Fibroblast of the aortic adventitia (primary cell): ENCODE measurements at regions not wholly inside any gene's neighbourhood (a gene's known extent, or its start where the extent isn't known, plus 50 kb on each side); places are given as distances from the start of the nearest gene placed in this dataset.

Experiments used
- DNase-seq: peaks from one replicate; pipeline ENCODE4 v3.0.0-alpha.2; 2010; ENCODE audit warnings: low read depth
- H3K4me3 ChIP-seq: 2 replicates; pipeline ENCODE4 v1.5.1; 2011; ENCODE audit warnings: low read depth, mild to moderate bottlenecking, control low read depth, low read length, moderate library complexity
- TF ChIP-seq, protein P1 (sequence below): IDR thresholded peaks from 2 replicates; pipeline ENCODE4 v1.5.1; 2011; ENCODE audit warnings: mild to moderate bottlenecking, low read length, control low read depth, inconsistent platforms; ENCODE audit not compliant: insufficient read depth

DNA sequence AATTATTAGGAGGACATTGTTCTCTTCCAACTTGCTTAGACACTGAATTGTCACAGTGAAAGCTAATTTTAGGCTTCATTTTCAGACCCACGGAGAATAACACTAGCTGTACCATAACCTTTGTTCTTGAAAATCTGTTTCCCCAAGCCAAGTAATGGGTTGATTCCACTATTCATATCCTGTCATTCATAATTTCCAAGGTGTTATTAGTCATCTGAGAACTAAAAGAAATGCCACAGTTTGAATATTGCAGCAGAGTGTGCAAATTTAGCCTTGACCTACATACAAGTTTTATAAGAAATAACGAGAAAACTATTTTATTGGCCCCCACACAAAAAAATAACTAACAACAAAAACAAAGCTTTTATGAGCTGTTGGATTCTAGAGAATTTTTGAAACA, 148.5 kb upstream of the TYRP1 start:
- DNase-seq: no peak
- TF ChIP-seq, protein P1, sequence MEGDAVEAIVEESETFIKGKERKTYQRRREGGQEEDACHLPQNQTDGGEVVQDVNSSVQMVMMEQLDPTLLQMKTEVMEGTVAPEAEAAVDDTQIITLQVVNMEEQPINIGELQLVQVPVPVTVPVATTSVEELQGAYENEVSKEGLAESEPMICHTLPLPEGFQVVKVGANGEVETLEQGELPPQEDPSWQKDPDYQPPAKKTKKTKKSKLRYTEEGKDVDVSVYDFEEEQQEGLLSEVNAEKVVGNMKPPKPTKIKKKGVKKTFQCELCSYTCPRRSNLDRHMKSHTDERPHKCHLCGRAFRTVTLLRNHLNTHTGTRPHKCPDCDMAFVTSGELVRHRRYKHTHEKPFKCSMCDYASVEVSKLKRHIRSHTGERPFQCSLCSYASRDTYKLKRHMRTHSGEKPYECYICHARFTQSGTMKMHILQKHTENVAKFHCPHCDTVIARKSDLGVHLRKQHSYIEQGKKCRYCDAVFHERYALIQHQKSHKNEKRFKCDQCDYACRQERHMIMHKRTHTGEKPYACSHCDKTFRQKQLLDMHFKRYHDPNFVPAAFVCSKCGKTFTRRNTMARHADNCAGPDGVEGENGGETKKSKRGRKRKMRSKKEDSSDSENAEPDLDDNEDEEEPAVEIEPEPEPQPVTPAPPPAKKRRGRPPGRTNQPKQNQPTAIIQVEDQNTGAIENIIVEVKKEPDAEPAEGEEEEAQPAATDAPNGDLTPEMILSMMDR: no peak

DNA sequence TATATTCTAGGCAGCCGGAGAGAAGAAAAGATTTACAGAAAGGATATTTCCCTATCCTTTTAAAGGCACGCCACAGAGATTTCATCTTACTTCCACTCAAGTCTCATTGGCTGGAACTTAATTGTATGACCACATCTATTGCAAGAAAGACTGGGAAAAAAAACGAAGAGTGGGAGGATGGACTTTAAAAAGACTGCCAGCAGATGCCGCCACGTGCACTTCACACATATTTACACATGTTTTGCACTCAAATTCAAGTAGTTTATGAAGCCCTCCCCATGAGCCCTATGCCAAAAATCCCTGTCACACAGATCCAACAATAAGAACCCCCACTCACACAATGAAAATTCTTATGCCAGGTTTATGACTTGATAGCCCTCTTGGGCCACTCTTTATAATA, 138.5 kb upstream of the TYRP1 start:
- H3K4me3 ChIP-seq: no peak overlapping the region
- DNase-seq: peak; percentile 9
- TF ChIP-seq, protein P1: no peak

More for the DNA sequence above, 148.5 kb upstream of the TYRP1 start:
- H3K4me3 ChIP-seq: no peak overlapping the region

DNA sequence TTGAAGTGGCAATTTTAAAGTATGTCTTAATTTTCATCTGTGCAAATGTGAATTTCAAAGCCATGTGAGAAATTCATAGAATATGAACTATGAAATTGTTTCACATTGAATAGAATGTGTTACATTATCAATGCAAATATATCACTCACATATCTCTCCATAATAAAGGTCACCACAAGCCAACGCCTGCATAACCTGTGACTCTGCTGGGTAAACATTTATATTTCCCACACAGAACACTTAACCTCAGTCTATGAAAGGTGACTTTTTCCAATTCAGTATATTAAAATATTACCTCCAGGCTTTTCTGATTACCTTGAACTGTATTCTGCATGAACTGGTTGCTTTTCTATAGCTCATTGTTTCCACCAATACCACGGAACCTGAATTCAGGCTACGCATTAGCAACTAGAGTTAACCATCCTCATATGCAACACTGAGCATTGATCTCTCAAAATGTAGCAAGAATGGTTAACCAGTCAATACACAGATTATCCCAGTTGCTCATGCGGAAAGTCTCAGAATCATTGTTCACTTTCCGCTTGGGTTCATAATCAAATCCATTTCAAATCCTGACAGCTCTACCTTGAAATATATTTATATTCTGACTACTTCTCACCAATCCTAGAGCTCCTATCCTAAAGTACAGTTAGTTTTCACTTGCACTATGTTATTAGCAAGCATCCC, 126.6 kb upstream of the TYRP1 start:
- TF ChIP-seq, protein P1: no peak
- no peak overlapping the region for H3K4me3 ChIP-seq
- DNase-seq: no peak

DNA sequence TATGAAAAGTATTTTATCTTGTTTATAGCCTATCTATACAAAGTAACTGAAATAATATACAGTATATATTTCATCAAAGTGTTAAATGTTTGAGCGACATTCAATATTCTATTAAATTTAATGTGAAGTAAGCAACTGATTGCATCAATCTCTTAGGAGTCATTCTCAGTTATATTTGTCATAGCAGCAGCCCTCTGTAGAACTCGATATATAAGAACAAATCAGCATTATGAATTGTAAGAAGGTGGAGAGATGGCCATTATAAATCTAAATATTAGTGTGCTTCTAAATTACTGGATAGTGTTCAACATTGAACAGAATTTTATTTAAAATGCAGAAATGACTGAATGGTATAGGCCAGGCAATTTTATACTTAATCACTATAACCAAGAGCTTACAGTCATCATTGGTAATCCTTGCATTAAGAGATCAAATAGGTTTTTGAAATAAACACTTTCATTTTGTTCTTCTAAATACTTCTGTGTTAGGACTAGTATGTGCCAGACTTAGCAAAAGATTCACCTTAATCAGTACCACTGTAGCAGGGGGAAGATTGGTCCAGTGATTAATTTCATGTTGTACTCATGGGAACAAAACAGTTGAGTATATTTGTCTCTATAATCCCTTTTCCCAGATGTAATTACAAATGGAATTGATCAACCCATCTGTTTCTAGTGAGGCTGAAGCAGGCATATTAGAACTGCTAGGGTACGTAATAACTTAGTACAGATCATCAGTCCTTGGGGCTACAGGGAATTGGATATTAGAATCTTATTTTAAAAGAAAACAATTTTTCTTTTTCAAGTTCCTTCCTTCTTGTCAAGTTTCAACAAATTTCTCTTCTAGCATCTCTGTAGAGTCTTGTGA, 108.3 kb upstream of the TYRP1 start:
- TF ChIP-seq, protein P1: no peak
- no peak overlapping the region for H3K4me3 ChIP-seq
- DNase-seq: no peak

DNA sequence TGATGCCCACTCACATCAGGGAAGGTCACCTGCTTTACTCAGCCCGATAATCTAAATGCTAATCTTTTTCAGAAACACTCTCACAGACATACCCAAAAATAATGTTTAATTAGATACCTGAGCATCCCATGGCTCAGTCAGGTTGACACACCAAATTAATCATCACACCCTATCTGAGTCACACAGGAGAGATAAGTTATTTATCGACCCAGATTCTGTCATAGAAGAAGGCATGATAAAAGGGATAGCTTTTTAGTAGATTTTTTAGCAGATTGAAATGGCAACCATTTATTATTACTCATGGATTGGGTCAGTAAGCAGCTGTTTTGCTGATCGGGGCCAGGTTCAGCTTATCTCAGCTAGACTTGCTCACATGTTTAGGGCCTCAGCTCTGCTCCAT, 97.8 kb upstream of the TYRP1 start:
- H3K4me3 ChIP-seq: no peak overlapping the region
- TF ChIP-seq, protein P1: no peak
- DNase-seq: no peak

DNA sequence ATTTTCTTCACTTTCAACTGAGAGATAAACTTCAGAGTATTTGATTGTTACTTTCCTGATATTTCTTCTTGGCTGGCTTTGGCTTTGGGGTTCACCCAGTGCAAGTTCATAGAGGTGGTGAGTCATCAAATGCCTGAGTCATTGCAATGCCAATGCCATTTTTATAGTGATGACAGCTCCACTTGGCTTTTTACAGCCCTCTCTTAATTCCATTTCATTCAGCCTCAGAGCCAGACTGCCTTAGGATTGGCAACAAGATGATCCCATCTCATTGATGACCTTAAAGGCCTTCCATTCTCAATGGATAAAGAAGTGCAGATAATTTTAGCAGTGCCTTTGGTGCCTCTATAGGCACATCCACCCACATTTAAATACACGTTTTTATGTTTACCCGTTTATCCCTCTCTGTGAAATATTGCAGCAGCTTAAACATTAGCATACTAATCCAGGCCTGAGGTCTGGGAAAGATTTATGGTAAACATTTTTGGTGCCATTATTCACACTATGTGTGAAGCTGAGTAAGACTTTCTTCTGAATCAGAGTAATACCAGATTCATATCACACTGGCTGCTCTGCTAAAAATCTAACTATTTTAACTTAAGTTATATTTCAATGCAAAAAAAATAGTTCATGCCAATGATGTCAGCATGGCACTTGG, 88.9 kb upstream of the TYRP1 start:
- H3K4me3 ChIP-seq: no peak overlapping the region
- TF ChIP-seq, protein P1: no peak
- DNase-seq: peak; percentile 14
